Activated gamma-delta T cell treated with Interleukin-2 at 50 U/mL for 16 hours (primary cell): ENCODE measurements at regions not wholly inside any gene's neighbourhood (a gene's known extent, or its start where the extent isn't known, plus 50 kb on each side); places are given as distances from the start of the nearest gene placed in this dataset.

Experiments
- DNase-seq: peaks from one replicate; pipeline ENCODE4 v3.0.0-alpha.2; 2020

DNA sequence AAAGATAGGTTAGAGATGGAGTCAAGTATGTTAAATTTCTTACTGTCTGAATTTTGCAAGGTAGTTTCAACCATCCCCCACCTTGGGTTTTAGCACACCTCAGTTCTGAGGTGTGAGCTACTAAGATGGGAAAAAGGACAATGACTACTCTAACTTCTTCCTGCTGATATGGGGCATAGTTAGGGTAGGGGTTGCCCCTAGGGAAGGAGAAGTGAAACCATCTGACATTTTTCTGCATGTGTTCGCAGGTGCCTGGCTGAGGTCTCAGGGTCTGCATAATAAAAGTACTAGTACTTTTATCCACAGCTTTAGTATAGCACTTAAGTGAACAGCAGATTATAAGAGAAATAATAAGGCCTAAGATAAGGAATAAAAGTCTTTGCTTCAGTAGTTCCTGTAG lies 129.5 kb upstream of the CYSLTR1 start:
- DNase-seq: no peak

DNA sequence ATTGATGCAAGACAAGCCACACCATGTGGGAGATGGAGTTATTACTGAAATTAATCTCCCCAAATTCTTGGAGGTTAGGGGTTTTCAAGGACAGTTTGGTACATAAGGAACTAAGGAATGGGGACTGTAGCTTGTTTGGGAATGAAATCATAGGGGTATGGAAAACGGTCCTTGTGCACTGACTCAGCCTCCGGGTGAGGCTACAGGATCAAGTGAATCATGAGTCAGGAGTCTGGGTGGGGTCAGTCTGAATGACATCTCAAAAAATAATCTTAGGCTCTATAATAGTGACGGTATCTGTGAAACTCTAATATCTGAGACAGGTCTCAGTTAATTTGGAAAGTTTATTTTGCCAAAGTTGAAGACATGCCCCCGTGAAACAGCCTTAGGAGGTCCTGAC lies 128.5 kb upstream of the CYSLTR1 start:
- DNase-seq: no peak

DNA sequence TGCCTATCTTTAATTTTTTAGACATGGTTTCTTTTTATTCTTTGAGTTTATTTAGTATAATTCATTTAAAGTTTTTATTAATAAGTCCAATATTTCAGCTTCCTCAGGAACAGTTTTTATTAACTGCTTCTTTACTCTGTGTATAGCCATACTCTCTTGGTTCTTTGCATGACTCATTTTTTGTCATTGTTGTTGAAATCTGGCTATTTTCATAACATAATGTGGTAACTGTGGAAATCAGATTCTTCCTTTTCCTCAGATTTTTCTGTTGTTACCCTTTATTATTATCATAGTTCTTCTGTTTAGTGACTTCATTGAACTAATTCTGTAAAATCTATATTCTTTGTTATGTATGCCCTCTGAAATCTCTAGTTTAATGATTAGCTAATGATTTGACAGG lies 124.9 kb upstream of the CYSLTR1 start:
- DNase-seq: no peak

DNA sequence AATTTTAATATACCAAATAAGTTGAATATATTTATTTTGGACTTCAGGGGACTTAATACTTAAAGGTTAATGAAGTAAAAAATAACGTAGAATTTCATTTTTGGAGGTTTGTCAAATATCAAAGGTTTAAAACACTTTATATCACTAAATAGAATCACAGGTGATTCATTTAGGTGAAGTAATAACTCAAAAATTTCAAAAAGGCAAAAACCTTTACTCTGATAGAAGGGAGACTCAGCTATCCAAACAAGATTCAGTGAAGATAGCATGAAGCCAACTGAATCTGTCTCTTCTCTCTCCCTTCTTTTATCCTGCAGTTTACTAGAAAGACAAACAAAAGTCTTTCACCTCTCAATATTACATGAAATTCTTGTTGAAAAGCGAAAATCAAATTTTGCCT lies 110.2 kb upstream of the CYSLTR1 start:
- DNase-seq: no peak

DNA sequence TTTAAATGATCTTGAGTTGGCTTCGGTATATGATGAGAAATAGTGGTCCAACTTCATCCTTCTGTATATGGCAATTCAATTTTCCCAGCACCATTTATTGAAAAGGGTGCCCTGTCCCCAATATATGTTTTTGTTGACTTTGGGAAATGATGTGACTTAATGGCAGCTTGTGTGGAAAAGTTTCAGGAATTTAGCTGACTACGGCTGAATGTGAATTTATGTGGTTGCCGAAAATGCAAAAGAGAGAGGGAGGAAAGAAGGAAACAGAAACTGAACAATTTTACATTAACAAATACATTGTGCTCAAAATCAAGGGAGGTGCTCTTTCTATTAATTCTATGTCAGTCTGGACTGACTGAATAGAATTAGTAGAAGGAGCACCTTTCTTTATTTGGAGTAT lies 101.8 kb upstream of the CYSLTR1 start:
- DNase-seq: no peak

DNA sequence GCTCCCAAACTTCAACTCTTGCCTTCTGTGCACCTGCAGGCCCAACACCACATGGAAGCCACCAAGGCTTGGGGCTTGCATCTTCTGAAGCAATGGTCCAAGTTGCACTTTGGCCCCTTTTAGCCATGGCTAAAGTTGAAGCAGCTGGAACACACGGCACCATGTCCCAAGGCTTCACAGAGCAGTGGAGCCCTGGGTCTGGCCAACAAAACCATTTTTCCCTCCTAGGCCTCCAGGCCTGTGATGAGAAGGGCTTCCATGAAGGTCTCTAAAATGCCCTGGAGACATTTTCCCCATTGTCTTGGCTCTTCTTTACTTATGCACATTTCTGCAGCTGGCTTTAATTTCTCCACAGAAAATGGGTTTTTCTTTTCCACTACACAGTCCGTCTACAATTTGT lies 61.3 kb upstream of the CYSLTR1 start:
- DNase-seq: no peak

DNA sequence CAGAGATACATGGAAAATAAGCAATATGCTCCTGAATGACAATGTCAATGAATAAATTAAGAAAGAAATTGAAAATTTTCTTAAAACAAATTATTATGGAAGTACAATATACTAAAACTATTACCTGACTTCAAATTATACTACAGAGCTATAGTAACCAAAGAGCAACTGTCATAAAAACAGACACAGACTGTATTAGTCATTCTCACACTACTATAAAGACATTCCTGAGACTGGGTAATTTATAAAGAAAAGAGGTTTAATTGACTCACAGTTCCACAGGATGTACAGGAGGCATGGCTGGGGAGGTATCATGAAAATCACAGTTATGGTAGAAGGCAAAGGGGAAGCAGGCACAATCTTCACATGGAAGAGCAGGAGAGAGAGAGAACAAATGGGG lies 60.0 kb upstream of the CYSLTR1 start:
- DNase-seq: no peak

DNA sequence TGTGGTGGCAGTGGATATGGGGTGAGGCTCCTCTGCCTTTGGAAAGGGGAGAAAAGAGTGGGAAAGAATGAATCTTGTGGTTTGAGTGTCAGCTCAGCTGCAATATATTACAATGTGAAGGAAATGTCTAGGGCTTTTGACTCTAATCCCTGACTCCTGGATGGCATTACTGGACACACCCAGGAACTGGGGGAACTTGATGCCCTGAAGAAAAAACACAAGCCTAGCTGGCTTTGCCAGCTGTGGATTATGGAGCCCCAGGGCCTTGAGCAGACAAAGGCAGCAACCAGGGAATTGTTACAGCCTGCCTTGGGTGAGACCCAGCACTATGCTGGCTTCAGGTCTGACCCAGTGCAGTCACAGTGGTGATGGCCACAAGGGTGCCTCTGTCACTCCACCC lies 57.1 kb upstream of the CYSLTR1 start:
- DNase-seq: no peak

DNA sequence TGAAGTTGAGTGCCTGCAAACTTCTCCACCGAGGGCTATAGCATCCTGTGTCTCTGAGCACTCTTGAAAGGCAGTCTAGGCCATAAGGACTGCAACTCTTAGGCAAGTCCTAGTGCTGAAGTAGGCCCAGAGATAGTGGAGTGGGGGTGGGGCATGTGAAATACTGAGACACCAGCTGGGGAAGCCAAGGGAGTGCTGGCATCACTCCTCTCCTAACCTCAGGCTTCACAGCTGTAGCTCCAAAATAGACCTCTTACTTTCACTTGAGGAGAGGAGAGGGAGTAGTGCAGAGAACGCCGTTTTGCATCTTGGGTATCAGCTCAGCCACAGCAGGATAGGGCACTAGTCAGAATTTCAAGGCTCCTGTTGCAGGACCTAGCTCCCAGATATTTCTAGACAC lies 56.2 kb upstream of the CYSLTR1 start:
- no peak for DNase-seq

DNA sequence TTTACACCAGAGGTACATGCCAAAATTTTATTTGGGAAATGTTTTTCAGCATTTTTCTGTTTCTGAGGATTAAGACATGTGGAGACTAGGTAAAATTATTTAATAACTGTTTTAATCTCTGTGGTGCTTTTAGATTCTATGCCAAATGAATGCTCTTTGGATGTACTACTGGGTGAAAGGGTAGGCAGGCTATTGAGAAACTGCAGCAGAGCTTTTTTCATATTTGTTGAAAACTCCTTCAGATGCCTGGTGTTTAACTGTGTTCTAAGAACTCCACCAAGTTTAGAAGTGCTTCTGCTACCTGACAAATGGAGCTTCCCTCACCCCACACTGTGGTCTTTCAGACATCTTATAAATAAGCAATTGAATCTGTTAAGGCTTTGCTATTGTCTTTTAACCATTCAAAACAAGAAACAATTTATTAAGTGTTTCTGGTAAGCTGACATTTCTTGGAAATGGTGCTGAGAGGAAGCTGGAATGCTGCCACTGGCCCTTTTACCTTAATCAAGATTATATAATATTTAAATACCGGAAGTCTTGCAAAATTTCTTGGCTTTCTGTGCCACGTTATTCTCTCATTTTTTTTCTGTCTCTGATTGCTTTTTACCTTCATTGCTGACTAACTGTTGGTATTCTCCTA lies 51.2 kb upstream of the CYSLTR1 start:
- DNase-seq: no peak
